SKM-1 (cell line): ENCODE measurements at regions not wholly inside any gene's neighbourhood (a gene's known extent, or its start where the extent isn't known, plus 50 kb on each side); places are given as distances from the start of the nearest gene placed in this dataset.

ENCODE experiments used
- DNase-seq: peaks from one replicate; lab custom pipeline; 2025; ENCODE audit not compliant: unreplicated experiment; lab: John Stamatoyannopoulos, UW

- DNase-seq, result no peak
Observed at GRCh38 chr7:132672200-132672990, 96.1 kb upstream of the PLXNA4 start.

- DNase-seq, result no peak
Observed at GRCh38 chr7:132666774-132667172, 90.5 kb upstream of the PLXNA4 start.

GRCh38 chr7:132666071-132666773 lies 90.0 kb upstream of the PLXNA4 start:
- DNase-seq, result no peak

GRCh38 chr7:132656846-132657776 lies 80.8 kb upstream of the PLXNA4 start:
- DNase-seq, result no peak

GRCh38 chr7:132656341-132656740 lies 80.1 kb upstream of the PLXNA4 start:
- no peak for DNase-seq

- DNase-seq, result peak; percentile 93
Observed at GRCh38 chr7:132655131-132655727, 79.0 kb upstream of the PLXNA4 start.

GRCh38 chr7:132654150-132654549 lies 77.9 kb upstream of the PLXNA4 start:
- DNase-seq, result no peak

- DNase-seq, result no peak
Observed at GRCh38 chr7:132653366-132653930, 77.2 kb upstream of the PLXNA4 start.

- DNase-seq, result peak; percentile 5
Observed at GRCh38 chr7:132652507-132652906, 76.2 kb upstream of the PLXNA4 start.

- DNase-seq, result no peak
Observed at GRCh38 chr7:132650498-132650897, 74.2 kb upstream of the PLXNA4 start.

GRCh38 chr7:132647311-132647710 lies 71.0 kb upstream of the PLXNA4 start:
- no peak for DNase-seq

- no peak for DNase-seq
Observed at GRCh38 chr7:132646052-132646451, 69.8 kb upstream of the PLXNA4 start.

- DNase-seq, result no peak
Observed at GRCh38 chr7:132643302-132643701, 67.0 kb upstream of the PLXNA4 start.

- no peak for DNase-seq
Observed at GRCh38 chr7:132641238-132641637, 65.0 kb upstream of the PLXNA4 start.

- no peak for DNase-seq
Observed at GRCh38 chr7:132639983-132640382, 63.7 kb upstream of the PLXNA4 start.

- no peak for DNase-seq
Observed at GRCh38 chr7:132638000-132638399, 61.7 kb upstream of the PLXNA4 start.

GRCh38 chr7:132636581-132636980 lies 60.3 kb upstream of the PLXNA4 start:
- DNase-seq, result no peak

- DNase-seq, result no peak
Observed at GRCh38 chr7:132635127-132635526, 58.9 kb upstream of the PLXNA4 start.

GRCh38 chr7:132630834-132631233 lies 54.6 kb upstream of the PLXNA4 start:
- no peak for DNase-seq
